IMR-90 (cell line): ENCODE measurements at regions not wholly inside any gene's neighbourhood (a gene's known extent, or its start where the extent isn't known, plus 50 kb on each side); places are given as distances from the start of the nearest gene placed in this dataset.

Experiments
- CTCF ChIP-seq: conservative IDR thresholded peaks from 2 replicates; pipeline ENCODE4 v1.5.1; 2012; ENCODE audit warnings: mild to moderate bottlenecking, low read depth, low read length, improper control_type of control experiment
- POLR2A ChIP-seq: IDR thresholded peaks from 2 replicates; pipeline ENCODE4 v1.6.1; 2012; ENCODE audit warnings: mild to moderate bottlenecking, low read depth, low read length

- TF ChIP-seq POLR2A (no peak), CTCF (no peak)
Measured at GRCh38 chr11:115715251-115715770, 211.1 kb upstream of the CADM1 start.
